ENCODE measurements at regions not wholly inside any gene's neighbourhood (a gene's known extent, or its start where the extent isn't known, plus 50 kb on each side); places are given as distances from the start of the nearest gene placed in this dataset.

- DNase-seq (no peak), ATAC-seq (ENCODE audit: poor library complexity) (peak; percentile 78)
- intact Hi-C loops (cut with DNase I), result no loop called here
Observed at GRCh38 chr10:33421789-33422462, 87.5 kb upstream of the NRP1 start.

GRCh38 chr10:33419311-33419710, 84.8 kb upstream of the NRP1 start:
- no peak for DNase-seq
- intact Hi-C loops (cut with DNase I), result no loop called here
- no peak for ATAC-seq (ENCODE audit: poor library complexity)

- intact Hi-C loops (cut with DNase I), result no loop called here
- ATAC-seq (ENCODE audit: poor library complexity), result no peak
- DNase-seq, result no peak
Observed at GRCh38 chr10:33418301-33418700, 83.8 kb upstream of the NRP1 start.

GRCh38 chr10:33416691-33417090, 82.2 kb upstream of the NRP1 start:
- DNase-seq, result no peak
- intact Hi-C loops (cut with DNase I), result no loop called here

GRCh38 chr10:33416209-33416608, 81.7 kb upstream of the NRP1 start:
- no peak for ATAC-seq (ENCODE audit: poor library complexity)
- DNase-seq, result no peak
- intact Hi-C loops (cut with DNase I), result no loop called here

More at GRCh38 chr10:33416691-33417090, 82.2 kb upstream of the NRP1 start:
- ATAC-seq (ENCODE audit: poor library complexity), result no peak

GRCh38 chr10:33414841-33415240, 80.4 kb upstream of the NRP1 start:
- ATAC-seq (ENCODE audit: poor library complexity), result no peak
- no peak for DNase-seq
- intact Hi-C loops (cut with DNase I), result no loop called here

- peak; percentile 67 for ATAC-seq (ENCODE audit: poor library complexity)
- peak; percentile 47 for DNase-seq
- intact Hi-C loops (cut with DNase I), result no loop called here
Observed at GRCh38 chr10:33412653-33413361, 78.3 kb upstream of the NRP1 start.

- no peak for ATAC-seq (ENCODE audit: poor library complexity)
- no peak for DNase-seq
- intact Hi-C loops (cut with DNase I), result no loop called here
Observed at GRCh38 chr10:33412241-33412640, 77.8 kb upstream of the NRP1 start.

- ATAC-seq (ENCODE audit: poor library complexity) (no peak), DNase-seq (no peak)
- intact Hi-C loops (cut with DNase I), result no loop called here
Observed at GRCh38 chr10:33410860-33411234, 76.4 kb upstream of the NRP1 start.

- intact Hi-C loops (cut with DNase I), result no loop called here
Observed at GRCh38 chr10:33410096-33410859, 75.8 kb upstream of the NRP1 start.

GRCh38 chr10:33406596-33406995, 72.1 kb upstream of the NRP1 start:
- DNase-seq, result no peak
- no peak for ATAC-seq (ENCODE audit: poor library complexity)
- intact Hi-C loops (cut with DNase I), result no loop called here

More at GRCh38 chr10:33410096-33410859, 75.8 kb upstream of the NRP1 start:
- ATAC-seq (ENCODE audit: poor library complexity) (no peak), DNase-seq (no peak)

GRCh38 chr10:33402220-33403073, 68.0 kb upstream of the NRP1 start:
- DNase-seq (no peak), ATAC-seq (ENCODE audit: poor library complexity) (no peak)
- intact Hi-C loops (cut with DNase I), result no loop called here

- intact Hi-C loops (cut with DNase I), result no loop called here
- ATAC-seq (ENCODE audit: poor library complexity) (no peak), DNase-seq (no peak)
Observed at GRCh38 chr10:33401300-33401699, 66.8 kb upstream of the NRP1 start.

GRCh38 chr10:33398796-33399195, 64.3 kb upstream of the NRP1 start:
- DNase-seq, result no peak
- ATAC-seq (ENCODE audit: poor library complexity), result no peak
- intact Hi-C loops (cut with DNase I), result loop anchor here (5.0 kb wide), 1 partner anchor 984 kb away; no protein-coding TSS in a partner anchor

GRCh38 chr10:33396938-33397337, 62.5 kb upstream of the NRP1 start:
- ATAC-seq (ENCODE audit: poor library complexity), result no peak
- no peak for DNase-seq
- intact Hi-C loops (cut with DNase I), result loop anchor here (5.0 kb wide), 1 partner anchor 985 kb away; no protein-coding TSS in a partner anchor

GRCh38 chr10:33396279-33396678, 61.8 kb upstream of the NRP1 start:
- no peak for DNase-seq
- ATAC-seq (ENCODE audit: poor library complexity), result no peak
- intact Hi-C loops (cut with DNase I), result loop anchor here (5.0 kb wide), 1 partner anchor 986 kb away; no protein-coding TSS in a partner anchor

GRCh38 chr10:33395201-33395600, 60.7 kb upstream of the NRP1 start:
- ATAC-seq (ENCODE audit: poor library complexity) (no peak), DNase-seq (no peak)
- intact Hi-C loops (cut with DNase I), result loop anchor here (5.0 kb wide), 1 partner anchor 987 kb away; no protein-coding TSS in a partner anchor

GRCh38 chr10:33392706-33393105, 58.2 kb upstream of the NRP1 start:
- ATAC-seq (ENCODE audit: poor library complexity) (no peak), DNase-seq (no peak)
- intact Hi-C loops (cut with DNase I), result no loop called here
